SIG-M5 treated with dmso at 0.1 percent for 504 hours (cell line): ENCODE measurements at regions not wholly inside any gene's neighbourhood (a gene's known extent, or its start where the extent isn't known, plus 50 kb on each side); places are given as distances from the start of the nearest gene placed in this dataset.

Experiments
- DNase-seq: peaks from one replicate; lab custom pipeline; 2025; ENCODE audit not compliant: unreplicated experiment; lab: John Stamatoyannopoulos, UW

DNA sequence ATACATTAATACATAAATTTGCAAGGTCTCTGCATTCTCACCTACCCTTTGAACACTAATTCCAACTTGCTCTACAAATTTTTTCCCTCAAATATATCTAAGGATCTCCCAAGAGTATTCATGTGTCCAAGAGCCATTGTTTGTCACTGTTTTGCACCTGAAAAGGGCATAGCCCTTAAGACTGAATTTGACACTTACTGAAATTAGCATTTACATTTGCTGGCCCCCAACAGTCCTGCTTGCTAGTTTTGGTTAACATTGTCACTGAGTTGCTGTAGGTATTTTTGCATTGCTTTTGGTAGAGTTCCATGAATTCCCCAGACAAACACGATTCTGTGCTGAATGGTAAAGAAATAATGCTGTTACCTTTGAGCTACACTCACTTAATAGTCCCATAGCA, 57.3 kb downstream of the KCNA4 start:
- DNase-seq = no peak

DNA sequence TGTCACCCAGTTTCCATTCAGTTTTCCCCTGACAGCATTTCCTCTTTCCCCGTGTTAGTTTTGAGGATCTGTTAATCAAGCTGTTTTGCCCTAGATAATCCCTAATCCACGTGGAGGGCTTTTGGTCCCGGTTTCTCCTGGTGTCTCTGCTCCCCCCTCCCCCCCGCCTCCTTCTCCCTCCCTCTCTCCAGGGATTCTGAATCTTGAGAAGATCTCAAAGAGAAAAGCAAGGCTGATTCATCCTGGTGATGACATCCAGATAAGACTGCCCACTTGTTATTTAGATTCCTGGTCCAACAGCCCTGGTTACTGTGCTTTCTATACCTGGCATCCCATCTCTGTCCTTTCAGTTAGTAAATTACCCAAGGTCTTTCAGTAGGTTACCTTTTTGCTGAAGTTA, 59.4 kb downstream of the KCNA4 start:
- no peak for DNase-seq

GRCh38 chr11:29956076-29956556, 60.7 kb downstream of the KCNA4 start:
- no peak for DNase-seq

GRCh38 chr11:29943347-29943746, 73.5 kb downstream of the KCNA4 start:
- no peak for DNase-seq

GRCh38 chr11:29937526-29937925, 79.3 kb downstream of the KCNA4 start:
- no peak for DNase-seq

DNA sequence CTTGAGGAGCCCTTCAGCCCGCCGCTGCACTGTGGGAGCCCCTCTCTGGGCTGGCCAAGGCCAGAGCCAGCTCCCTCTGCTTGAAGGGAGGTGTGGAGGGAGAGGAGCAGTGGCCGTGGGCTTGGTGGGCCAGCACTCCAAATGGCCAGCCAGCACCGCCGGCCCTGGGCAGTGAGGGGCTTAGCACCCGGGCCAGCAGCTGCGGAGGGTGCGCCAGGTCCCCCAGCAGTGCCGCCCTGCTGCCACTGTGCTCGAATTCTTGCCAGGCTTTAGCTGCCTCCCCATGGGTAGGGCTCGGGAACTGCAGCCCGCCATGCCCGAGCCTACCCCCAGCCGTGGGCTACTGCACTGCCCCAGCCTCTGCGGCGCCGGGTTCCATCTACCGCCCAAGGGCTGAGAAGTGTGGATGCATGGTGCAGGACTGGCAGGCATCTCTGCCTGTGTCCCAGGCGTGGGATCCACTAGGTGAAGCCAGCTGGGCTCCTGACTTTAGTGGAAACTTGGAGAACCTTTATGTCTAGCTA, 82.7 kb downstream of the KCNA4 start:
- no peak for DNase-seq

GRCh38 chr11:29916040-29916439, 100.8 kb downstream of the KCNA4 start:
- no peak for DNase-seq

DNA sequence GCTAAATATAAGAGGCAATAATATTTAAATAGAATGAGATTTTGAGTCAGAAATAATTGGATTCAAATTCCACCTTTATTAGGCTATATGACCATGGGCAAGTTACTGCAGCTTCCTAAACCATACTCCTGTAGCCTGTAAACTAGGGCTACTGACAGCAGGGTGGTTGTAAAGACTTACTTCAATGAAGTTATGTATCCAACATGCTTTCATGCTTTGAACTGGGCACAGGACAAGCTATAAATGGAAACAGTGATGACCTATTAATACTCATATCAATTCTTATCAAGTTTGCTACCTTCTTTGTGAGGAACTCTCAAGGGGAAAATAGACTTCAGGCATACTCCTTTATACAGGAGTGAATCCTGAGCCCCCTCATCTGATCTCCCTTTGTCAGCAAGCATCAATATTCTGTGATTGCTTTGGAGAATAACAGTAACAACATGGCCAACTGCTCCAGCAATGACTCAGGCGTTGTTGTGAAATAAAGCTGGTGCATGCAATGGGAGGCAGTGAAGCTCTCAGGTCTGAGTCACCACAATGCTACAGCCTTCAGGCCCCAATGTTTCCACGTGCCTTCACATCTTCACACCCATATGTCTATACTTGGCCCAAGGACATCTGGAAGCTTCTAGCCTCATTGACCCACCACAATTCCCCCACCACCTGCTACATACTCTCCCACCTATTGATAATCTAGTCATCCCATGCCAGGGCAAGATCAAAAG, 102.5 kb downstream of the KCNA4 start:
- DNase-seq = no peak

DNA sequence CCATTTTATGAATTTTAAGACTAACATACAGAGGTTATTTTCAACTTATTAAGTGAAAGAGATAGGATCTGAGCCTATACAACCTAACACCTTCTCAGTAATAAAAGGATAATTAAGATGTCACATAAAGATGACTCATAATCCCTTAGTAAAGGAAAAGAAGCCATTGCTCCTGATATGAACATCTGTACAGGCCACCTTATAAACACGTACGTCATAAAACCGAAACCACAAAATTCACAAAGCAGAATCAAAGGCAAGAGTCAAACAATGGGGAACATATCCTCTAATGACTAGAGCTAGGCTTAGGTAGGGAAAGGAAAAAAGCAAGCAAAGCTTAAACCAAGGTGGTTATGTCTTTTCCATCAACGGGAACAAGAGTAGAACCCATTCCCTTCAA, 103.5 kb downstream of the KCNA4 start:
- DNase-seq = no peak

DNA sequence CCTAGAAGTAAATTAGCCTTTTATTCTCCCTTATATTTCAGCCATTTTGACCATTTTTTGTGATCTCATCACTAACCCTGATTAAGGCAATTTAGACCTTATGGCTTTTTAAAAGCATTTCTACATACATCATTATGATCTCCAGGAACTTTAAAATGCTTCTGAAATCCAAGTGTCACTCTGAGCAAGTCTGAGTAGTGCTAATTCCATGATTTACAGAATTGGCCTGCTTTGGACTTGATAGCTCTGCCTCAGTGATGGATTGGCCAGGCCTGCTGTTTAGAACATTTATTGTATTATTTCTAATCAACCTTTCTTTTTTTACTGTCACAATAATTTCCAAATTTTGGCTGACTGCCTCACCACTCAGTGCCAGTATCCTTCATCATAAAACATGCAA, 116.4 kb downstream of the KCNA4 start:
- no peak for DNase-seq

DNA sequence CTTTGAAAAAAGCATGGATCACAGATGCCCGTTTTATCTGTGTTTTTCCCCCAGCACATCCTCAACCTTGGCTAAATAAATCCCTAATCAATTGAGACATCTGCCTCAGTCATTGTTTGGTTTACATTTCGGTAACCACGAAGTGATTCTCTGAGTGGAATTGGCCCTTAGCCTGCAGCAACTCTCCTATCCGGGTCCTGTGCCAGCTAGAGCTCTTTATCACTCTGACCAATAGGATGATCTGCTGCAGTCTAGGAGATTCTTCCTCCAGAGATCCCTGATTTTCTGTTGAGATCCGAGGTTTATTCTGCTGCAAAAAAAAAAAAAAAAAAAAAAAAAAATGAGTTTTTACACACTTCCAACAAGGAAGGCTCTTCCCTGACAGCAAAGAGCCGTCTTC, 137.3 kb downstream of the KCNA4 start:
- DNase-seq = no peak

DNA sequence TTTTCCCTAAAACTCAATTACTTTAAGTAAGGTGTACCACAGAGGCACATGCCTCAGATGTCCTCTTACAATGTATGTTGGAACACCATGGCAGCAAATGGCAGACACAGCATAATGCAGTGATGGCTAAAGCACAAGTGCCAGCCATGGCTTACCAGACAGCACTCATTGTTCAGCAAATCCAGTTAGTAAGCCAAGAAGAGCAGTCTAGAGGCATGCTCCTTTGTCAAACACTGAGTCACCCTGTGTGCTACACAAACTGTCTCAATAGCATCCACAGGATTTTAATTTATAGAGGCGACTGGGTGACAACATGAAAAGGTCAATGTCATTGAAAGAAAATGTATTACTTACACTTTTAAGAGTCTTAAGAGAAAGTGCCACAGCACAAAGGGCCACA, 140.6 kb downstream of the KCNA4 start:
- DNase-seq = no peak

GRCh38 chr11:29847219-29847618, 169.6 kb downstream of the KCNA4 start:
- DNase-seq = no peak

- DNase-seq = no peak
Observed at GRCh38 chr11:29844701-29845379, 172.0 kb downstream of the KCNA4 start.

DNA sequence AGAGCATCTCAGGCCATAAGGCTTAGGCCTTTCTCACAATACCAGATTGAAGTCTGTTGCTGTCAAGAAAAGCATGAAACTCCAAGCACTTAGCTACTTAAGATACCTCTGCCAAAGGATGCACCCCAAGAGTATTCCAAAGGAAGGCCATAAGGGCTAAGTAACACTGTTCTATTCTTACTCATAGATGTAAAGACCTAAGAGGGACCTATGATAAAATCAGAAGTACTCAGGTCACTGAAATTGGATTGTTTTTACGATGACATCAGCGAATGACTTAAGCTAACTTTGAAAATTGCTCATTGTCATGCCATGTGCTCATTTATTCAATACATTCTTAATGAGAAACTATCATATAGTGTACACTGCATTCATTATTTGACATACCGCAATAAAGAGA, 172.8 kb downstream of the KCNA4 start:
- no peak for DNase-seq

DNA sequence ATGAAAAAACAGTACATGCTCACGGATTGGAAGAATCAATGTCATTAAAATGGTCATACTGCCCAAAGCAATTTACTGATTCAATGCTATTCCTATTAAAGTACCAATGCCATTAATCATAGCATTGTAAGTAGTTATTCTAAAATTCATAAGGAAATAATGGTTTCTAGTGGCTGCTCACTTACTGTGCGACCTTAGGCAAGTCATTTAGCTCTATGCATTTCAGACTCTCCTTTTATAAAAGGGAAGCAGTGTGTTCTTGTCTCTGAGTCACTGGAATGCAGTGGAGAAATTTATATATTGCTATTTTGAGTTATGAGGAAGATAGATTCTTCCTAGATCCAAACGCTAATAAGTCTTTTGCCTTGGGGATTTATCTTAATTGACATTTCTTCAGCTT, 174.8 kb downstream of the KCNA4 start:
- no peak for DNase-seq

DNA sequence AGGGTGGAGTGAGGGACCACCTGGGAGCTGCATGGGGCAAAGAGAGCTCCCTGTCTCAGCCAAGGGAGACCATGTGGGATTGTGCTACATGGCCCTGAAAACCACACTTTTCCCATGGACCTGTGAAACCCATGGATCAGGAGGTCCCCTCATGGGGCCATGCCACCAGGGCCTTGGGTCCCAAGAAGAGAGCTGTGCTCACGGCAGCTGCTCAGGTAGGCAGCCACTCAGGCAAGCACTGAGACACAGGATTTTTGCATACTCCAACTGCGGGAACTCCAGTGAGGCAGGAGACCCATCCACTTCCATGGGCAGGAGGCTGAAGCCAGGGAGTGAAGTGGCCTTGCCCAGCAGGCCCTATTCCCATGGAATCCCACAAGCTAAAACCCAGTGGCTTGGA, 190.0 kb downstream of the KCNA4 start:
- no peak for DNase-seq

DNA sequence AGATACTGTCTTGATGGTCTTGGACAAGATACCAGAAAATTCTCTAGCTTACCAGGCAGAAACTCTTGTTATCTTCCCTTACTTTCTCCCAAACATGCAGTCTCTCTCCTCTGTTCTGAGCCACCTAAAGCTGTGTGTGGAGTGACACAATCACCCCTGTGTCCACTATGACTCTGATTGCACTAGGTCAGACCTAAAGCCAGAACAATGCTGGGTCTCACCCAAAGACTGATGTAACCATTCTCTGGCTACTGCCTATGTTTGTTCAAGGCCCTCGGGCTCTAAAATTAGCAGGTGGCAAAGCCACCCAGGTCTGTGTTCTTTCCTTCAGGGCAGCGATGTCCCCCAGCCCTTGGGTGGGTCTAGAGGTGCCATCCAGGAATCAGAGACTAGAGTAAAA, 200.5 kb downstream of the KCNA4 start:
- DNase-seq = no peak

DNA sequence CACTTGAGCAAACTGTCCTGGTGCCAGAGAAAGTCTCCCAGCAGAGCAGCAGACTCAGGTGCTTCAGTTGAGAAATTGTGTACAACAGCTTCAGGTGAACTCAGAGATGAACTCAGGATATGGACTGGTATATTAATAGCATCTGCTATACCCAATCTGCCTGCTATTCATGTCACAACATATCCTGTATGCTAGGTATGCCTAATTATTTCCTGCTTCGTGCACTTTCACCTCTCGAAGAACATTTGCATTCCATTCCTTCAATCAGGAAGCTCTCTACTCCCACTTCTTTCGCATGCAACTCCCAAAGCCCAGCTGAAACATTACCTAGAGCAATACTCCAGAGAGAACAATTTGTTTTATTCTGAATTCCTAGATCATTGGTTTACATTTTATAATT, 207.7 kb downstream of the KCNA4 start:
- peak; percentile 2 for DNase-seq

- no peak for DNase-seq
Observed at GRCh38 chr11:29802522-29802921, 214.3 kb downstream of the KCNA4 start.

GRCh38 chr11:29801561-29801960, 215.3 kb downstream of the KCNA4 start:
- DNase-seq = no peak

- no peak for DNase-seq
Observed at GRCh38 chr11:29786092-29786491, 230.7 kb downstream of the KCNA4 start.
